Ovary (tissue), 7 donors: ENCODE measurements at regions not wholly inside any gene's neighbourhood (a gene's known extent, or its start where the extent isn't known, plus 50 kb on each side); places are given as distances from the start of the nearest gene placed in this dataset.

ENCODE experiments used
- DNase-seq, 5 donors: peaks; one replicate each; pipeline ENCODE4 v3.0.0-alpha.2; 2019 to 2020
- H3K27ac ChIP-seq, 2 donors: fragments of 200-600 bp; one replicate each; pipeline versions ENCODE4 v1.5.1 to v1.8.0; 2019 to 2022
- H3K27me3 ChIP-seq: fragments of 200-600 bp; one replicate; pipeline ENCODE4 v1.8.0; 2022
- H3K36me3 ChIP-seq: fragments of 200-600 bp; sonication (generic); one replicate; pipeline ENCODE4 v1.5.1; 2019
- H3K4me1 ChIP-seq: one replicate; pipeline ENCODE4 v1.8.1; 2013; ENCODE audit warnings: mild to moderate bottlenecking, moderate library complexity; ENCODE audit not compliant: insufficient read depth
- H3K4me3 ChIP-seq: fragments of 200-600 bp; sonication (generic); one replicate; pipeline ENCODE4 v1.5.1; 2017
- H3K9me3 ChIP-seq, 2 donors: fragments of 200-600 bp in 1 of 2; sonication (generic) in 1 of 2; one replicate each; pipeline versions ENCODE4 v1.5.1 to v1.8.1; 2013 to 2019; ENCODE audit warnings: mild to moderate bottlenecking in 1 of 2, moderate library complexity in 1 of 2
- CTCF ChIP-seq, 3 donors: fragments of 450-650 bp in 2 of 3; fragments of 200-600 bp in 1 of 3; IDR thresholded peaks; one replicate each; pipeline versions ENCODE4 v1.5.1 to v1.8.0; 2016 to 2022; ENCODE audit warnings: antibody characterized with exemption in 3 of 3, mild to moderate bottlenecking in 1 of 3
- EP300 ChIP-seq: sonication (generic); formaldehyde crosslinking; IDR thresholded peaks from one replicate; pipeline ENCODE4 v1.6.1; 2017; ENCODE audit warnings: antibody characterized with exemption
- POLR2A ChIP-seq: fragments of 450-650 bp; IDR thresholded peaks from one replicate; pipeline ENCODE4 v1.6.1; 2017; ENCODE audit warnings: antibody characterized with exemption, mild to moderate bottlenecking, moderate library complexity
- WGBS, 3 donors: extraction: QIAGEN DNeasy Blood & Tissue Kit in 1 of 3; methylation state at CpG; one replicate each; pipeline versions ENCODE4 v1.1.5 to v1.1.7; 2013 to 2017; 5-methylcytosine and 5-hydroxymethylcytosine counted together
- intact Hi-C, 4 donors: fragments of 100-400 bp; cut with DNase I; formaldehyde crosslinking; loops; one replicate each; pipeline versions ENCODE4 v1.11.0 to v1.15.1; 2022 to 2023
- donor health status: DM: no; HTN: no; CAD: no; lungs with moderate emphysema.
- donor health status: DM: no; HTN: no; CAD: no.
- donor health status: Bipolar disorder and iron deficiency.
- donor health status: DM: no; HTN: no; CAD: no.
- donor health status: DM: yes; HTN: yes; CAD: no.

GRCh38 chr15:62524848-62525247 lies 359.8 kb upstream of the C2CD4B start:
- no peaks in the 10 kb centered on the region for H3K36me3 ChIP-seq
- H3K27ac ChIP-seq = no peak overlapping the region
- H3K4me3 ChIP-seq = no peak overlapping the region
- no peaks in the 10 kb centered on the region for H3K27me3 ChIP-seq
- intact Hi-C loops = no loop called here
- DNase-seq = no peak
- no peaks in the 10 kb centered on the region for H3K4me1 ChIP-seq
- H3K9me3 ChIP-seq = no peaks in the 10 kb centered on the region
- 87 to 89% (median 88%) methylated on average over 4 of the region's 4 CpGs for WGBS, 3 donors
- TF ChIP-seq POLR2A = no peak
- TF ChIP-seq CTCF (IDR thresholded peaks at IDR 0.05) = no peak
- no peak for TF ChIP-seq EP300

DNA sequence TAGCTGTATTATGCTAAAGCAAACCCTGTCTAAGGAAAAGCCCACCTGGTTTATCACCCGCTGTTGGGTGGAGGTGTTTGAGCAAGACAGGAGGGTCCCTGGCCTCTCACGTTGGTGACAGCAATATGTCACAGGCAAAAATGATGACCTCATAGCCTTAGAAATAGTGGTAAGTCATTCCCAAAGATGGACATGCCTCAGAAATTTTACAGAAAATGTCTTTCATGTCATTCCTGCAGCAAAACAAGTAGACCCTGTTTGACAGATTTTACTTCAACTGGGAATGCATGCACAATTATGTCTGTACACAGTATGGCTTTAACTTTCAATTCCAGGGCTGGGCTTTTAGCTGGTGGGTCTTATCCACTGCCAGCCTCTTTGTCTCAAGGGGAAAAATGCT lies 362.3 kb upstream of the C2CD4B start:
- no peaks in the 10 kb centered on the region for H3K4me1 ChIP-seq
- H3K4me3 ChIP-seq = no peak overlapping the region
- TF ChIP-seq CTCF (IDR thresholded peaks at IDR 0.05) (no peak), POLR2A (no peak), EP300 (no peak)
- no peak overlapping the region for H3K27ac ChIP-seq
- no peaks in the 10 kb centered on the region for H3K36me3 ChIP-seq
- DNase-seq = no peak
- H3K27me3 ChIP-seq = no peaks in the 10 kb centered on the region
- H3K9me3 ChIP-seq = no peaks in the 10 kb centered on the region
- 73 to 87% (median 83%) methylated on average over 2 of the region's 2 CpGs for WGBS, 3 donors
- intact Hi-C loops = no loop called here

DNA sequence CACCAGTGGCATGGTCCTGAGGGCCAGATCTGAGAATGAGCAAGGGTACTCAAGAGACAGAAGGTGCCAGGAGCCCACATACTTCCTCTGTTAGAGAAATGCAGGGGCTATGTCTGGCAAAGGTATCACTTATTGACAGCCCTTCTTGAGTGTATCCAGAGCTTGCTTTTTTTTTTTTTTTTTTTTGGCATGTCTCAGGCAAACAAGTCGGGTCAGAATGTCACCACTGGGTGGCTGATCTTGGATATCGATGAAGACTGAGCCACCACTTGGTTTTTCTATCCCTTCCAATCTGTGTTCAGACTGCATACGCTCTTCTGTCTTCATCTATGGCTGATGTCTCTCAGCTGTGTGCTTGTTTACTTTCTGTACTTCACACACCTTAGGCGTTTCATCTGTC lies 363.4 kb upstream of the C2CD4B start:
- intact Hi-C loops = no loop called here
- H3K4me1 ChIP-seq = no peaks in the 10 kb centered on the region
- no peak for DNase-seq
- H3K4me3 ChIP-seq = no peak overlapping the region
- H3K27me3 ChIP-seq = no peaks in the 10 kb centered on the region
- WGBS, 3 donors = 85 to 89% (median 88%) methylated on average over 4 of the region's 4 CpGs
- TF ChIP-seq EP300 (no peak), CTCF (IDR thresholded peaks at IDR 0.05) (no peak), POLR2A (no peak)
- H3K27ac ChIP-seq = no peak overlapping the region
- no peaks in the 10 kb centered on the region for H3K9me3 ChIP-seq
- H3K36me3 ChIP-seq = no peaks in the 10 kb centered on the region

GRCh38 chr15:62532367-62532766 lies 367.3 kb upstream of the C2CD4B start:
- H3K4me3 ChIP-seq = no peak overlapping the region
- H3K9me3 ChIP-seq = no peaks in the 10 kb centered on the region
- no peak for TF ChIP-seq EP300
- TF ChIP-seq CTCF (IDR thresholded peaks at IDR 0.05) = no peak
- TF ChIP-seq POLR2A = no peak
- no peaks in the 10 kb centered on the region for H3K36me3 ChIP-seq
- no peaks in the 10 kb centered on the region for H3K4me1 ChIP-seq
- WGBS, 3 donors = 90 to 93% (median 91%) methylated on average over 2 of the region's 2 CpGs
- H3K27ac ChIP-seq = no peak overlapping the region
- intact Hi-C loops = no loop called here
- H3K27me3 ChIP-seq = no peaks in the 10 kb centered on the region
- DNase-seq = no peak

DNA sequence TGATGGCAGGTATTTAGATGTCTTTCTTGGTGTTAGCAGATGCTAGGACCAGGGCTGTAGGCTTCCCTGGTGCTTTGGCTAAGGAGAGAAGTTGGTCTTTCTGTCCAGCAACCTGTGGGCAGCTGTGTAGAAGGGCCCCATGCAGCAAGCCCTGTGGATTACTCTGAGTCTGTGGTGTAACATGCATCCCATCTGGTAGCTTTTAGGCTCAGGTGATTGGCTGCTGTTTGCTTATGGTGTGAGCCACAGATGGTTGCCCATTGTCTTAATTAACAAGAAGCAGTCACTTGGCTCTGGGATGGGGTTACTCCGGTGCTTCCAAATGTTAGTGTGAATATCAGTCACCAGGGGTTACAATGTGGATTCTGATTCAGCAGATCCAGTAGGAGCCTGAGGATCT lies 368.6 kb upstream of the C2CD4B start:
- Histone ChIP-seq H3K9me3 (no peaks in the 10 kb centered on the region), H3K4me3 (no peak overlapping the region), H3K4me1 (no peaks in the 10 kb centered on the region), H3K36me3 (no peaks in the 10 kb centered on the region), H3K27me3 (no peaks in the 10 kb centered on the region), H3K27ac (no peak overlapping the region)
- DNase-seq = no peak
- whole genome bisulfite sequencing, 3 donors = 50 to 100% (median 98%) methylated on average over 1 of the region's 1 CpG
- TF ChIP-seq POLR2A (no peak), EP300 (no peak), CTCF (IDR thresholded peaks at IDR 0.05) (no peak)
- intact Hi-C loops = no loop called here
